ENCODE measurements at regions not wholly inside any gene's neighbourhood (a gene's known extent, or its start where the extent isn't known, plus 50 kb on each side); places are given as distances from the start of the nearest gene placed in this dataset.

DNA sequence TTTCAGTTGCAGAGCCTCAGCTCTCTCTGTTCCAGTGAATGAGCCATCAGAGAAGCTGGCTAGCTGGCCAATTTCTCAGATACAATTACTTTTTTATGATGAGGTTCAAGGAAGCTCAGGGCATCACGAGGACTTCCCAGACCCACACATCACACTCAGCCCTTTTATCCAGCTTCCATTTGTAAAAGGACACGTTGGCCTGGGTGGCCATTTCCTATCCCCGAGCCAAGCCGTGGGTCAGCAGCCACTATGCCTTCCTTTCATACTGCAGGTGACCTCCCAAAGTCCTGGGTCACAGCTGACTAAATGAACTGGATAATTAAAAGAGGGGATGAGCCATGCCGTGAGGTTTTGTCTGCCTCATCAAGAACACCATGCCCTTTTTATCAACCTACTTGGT lies 236.9 kb upstream of the PPARGC1A start:
- Histone ChIP-seq H3K36me3 (ENCODE audit: insufficient read depth, low read length) (no peaks in the 10 kb centered on the region), H2AFZ (ENCODE audit: low read length) (no peak overlapping the region), H3K9me3 (ENCODE audit: insufficient read depth, low read depth, low read length) (peaks cover 6% of the 10 kb centered on the region; the same call in 1 of the 2 replicates), H3K4me1 (ENCODE audit: insufficient read depth, low read length, poor library complexity, severe bottlenecking) (no peaks in the 10 kb centered on the region), H4K20me1 (ENCODE audit: insufficient read depth, low read length, poor library complexity, severe bottlenecking) (no peaks in the 10 kb centered on the region), H3K9me2 (replicated peaks; ENCODE audit: low read depth, low read length) (no peaks in the 10 kb centered on the region), H3K4me2 (ENCODE audit: low read depth, low read length, poor library complexity, severe bottlenecking) (no peak overlapping the region), H3F3A (ENCODE audit: low read depth) (no peaks in the 10 kb centered on the region), H3K27me3 (ENCODE audit: insufficient read depth, low read length, poor library complexity, severe bottlenecking) (no peaks in the 10 kb centered on the region), H3K79me2 (ENCODE audit: insufficient read depth, low read length) (no peaks in the 10 kb centered on the region), H3K9ac (ENCODE audit: low read depth, low read length, poor library complexity, severe bottlenecking) (no peak overlapping the region), H3K4me3 (ENCODE audit: low read length, poor library complexity, severe bottlenecking) (no peak overlapping the region)
- TF ChIP-seq EZH2phosphoT487 (IDR thresholded peaks at IDR 0.05; ENCODE audit: borderline replicate concordance), result no peak
- TF ChIP-seq, protein P1, sequence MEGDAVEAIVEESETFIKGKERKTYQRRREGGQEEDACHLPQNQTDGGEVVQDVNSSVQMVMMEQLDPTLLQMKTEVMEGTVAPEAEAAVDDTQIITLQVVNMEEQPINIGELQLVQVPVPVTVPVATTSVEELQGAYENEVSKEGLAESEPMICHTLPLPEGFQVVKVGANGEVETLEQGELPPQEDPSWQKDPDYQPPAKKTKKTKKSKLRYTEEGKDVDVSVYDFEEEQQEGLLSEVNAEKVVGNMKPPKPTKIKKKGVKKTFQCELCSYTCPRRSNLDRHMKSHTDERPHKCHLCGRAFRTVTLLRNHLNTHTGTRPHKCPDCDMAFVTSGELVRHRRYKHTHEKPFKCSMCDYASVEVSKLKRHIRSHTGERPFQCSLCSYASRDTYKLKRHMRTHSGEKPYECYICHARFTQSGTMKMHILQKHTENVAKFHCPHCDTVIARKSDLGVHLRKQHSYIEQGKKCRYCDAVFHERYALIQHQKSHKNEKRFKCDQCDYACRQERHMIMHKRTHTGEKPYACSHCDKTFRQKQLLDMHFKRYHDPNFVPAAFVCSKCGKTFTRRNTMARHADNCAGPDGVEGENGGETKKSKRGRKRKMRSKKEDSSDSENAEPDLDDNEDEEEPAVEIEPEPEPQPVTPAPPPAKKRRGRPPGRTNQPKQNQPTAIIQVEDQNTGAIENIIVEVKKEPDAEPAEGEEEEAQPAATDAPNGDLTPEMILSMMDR (conservative IDR thresholded peaks at IDR 0.05; ENCODE audit: low read length), result no peak

DNA sequence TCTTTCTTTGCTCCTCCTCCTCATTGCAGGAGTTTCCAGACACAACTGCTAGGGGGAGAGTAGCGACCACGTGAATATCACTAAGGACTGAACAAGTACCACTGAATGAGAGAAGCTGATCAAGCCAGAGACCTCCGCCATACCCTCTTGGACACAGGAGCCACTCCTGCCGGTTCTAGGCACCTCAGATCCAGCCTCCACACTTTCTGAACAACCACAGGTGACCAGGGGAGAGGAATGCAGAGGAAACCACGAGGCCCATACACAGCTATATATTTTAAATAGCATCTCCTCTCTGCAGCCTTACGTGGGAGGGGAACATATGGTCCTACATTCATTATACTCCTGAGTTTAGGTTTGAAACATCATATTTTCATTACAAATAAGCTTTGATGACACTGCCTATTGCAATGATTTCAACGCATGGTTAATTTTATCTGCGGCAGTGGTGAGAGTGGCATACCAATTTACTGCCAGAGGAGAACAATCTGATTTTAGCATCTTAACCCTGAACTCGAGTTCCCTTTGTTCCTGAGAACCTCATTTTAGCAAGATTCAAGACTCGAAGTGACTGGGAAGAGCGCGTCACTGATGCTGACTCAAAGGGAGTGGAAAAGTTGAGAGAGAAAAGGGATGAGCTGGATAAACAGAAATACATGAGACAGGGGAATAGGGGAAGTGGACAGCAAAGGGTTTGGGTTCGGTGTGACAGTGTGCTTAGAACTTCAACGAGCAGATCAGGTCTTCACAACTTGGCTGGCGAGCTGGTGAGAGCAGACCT lies 231.7 kb upstream of the PPARGC1A start:
- Histone ChIP-seq H3F3A (ENCODE audit: low read depth) (no peaks in the 10 kb centered on the region), H3K9me2 (replicated peaks; ENCODE audit: low read depth, low read length) (no peaks in the 10 kb centered on the region), H3K27me3 (ENCODE audit: insufficient read depth, low read length, poor library complexity, severe bottlenecking) (no peaks in the 10 kb centered on the region), H3K79me2 (ENCODE audit: insufficient read depth, low read length) (no peaks in the 10 kb centered on the region), H3K9ac (ENCODE audit: low read depth, low read length, poor library complexity, severe bottlenecking) (no peak overlapping the region), H3K4me1 (ENCODE audit: insufficient read depth, low read length, poor library complexity, severe bottlenecking) (no peaks in the 10 kb centered on the region), H3K4me2 (ENCODE audit: low read depth, low read length, poor library complexity, severe bottlenecking) (no peak overlapping the region), H3K9me3 (ENCODE audit: insufficient read depth, low read depth, low read length) (no peaks in the 10 kb centered on the region), H4K20me1 (ENCODE audit: insufficient read depth, low read length, poor library complexity, severe bottlenecking) (no peaks in the 10 kb centered on the region), H3K4me3 (ENCODE audit: low read length, poor library complexity, severe bottlenecking) (no peak overlapping the region), H3K36me3 (ENCODE audit: insufficient read depth, low read length) (no peaks in the 10 kb centered on the region), H2AFZ (ENCODE audit: low read length) (no peak overlapping the region)
- TF ChIP-seq, protein P1 (conservative IDR thresholded peaks at IDR 0.05; ENCODE audit: low read length), result no peak
- no peak for TF ChIP-seq EZH2phosphoT487 (IDR thresholded peaks at IDR 0.05; ENCODE audit: borderline replicate concordance)

DNA sequence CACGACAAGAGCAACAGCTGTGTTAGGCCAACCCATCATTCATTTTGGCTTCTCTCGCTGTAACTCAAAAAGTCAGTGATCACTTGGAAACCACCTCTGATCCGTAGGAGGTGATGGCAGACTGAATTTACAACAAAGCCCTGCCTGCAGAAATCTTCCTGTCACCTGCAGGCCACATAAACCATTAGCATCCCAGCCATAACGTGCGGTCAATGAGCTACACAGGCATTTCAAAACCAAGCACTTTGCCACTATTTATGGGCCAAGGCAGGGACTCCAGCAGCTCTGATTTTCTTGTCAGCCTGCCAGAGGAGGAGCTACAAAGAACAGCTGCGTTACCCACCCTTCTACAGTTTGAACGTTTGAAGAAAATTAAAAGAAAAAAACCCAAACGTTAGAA lies 228.1 kb upstream of the PPARGC1A start:
- no peaks in the 10 kb centered on the region for H3K9me2 ChIP-seq (replicated peaks; ENCODE audit: low read depth, low read length)
- no peak overlapping the region for H3K9ac ChIP-seq (ENCODE audit: low read depth, low read length, poor library complexity, severe bottlenecking)
- 0 out of 2 replicates have a peak, but pooled peaks cover 3% of the 10 kb centered on the region for H3K9me3 ChIP-seq (ENCODE audit: insufficient read depth, low read depth, low read length)
- no peak overlapping the region for H2AFZ ChIP-seq (ENCODE audit: low read length)
- H4K20me1 ChIP-seq (ENCODE audit: insufficient read depth, low read length, poor library complexity, severe bottlenecking), result no peaks in the 10 kb centered on the region
- H3F3A ChIP-seq (ENCODE audit: low read depth), result no peaks in the 10 kb centered on the region
- no peaks in the 10 kb centered on the region for H3K4me1 ChIP-seq (ENCODE audit: insufficient read depth, low read length, poor library complexity, severe bottlenecking)
- H3K4me2 ChIP-seq (ENCODE audit: low read depth, low read length, poor library complexity, severe bottlenecking), result no peak overlapping the region
- H3K27me3 ChIP-seq (ENCODE audit: insufficient read depth, low read length, poor library complexity, severe bottlenecking), result no peaks in the 10 kb centered on the region
- TF ChIP-seq EZH2phosphoT487 (IDR thresholded peaks at IDR 0.05; ENCODE audit: borderline replicate concordance), result no peak
- TF ChIP-seq, protein P1 (conservative IDR thresholded peaks at IDR 0.05; ENCODE audit: low read length), result no peak
- H3K4me3 ChIP-seq (ENCODE audit: low read length, poor library complexity, severe bottlenecking), result no peak overlapping the region
- H3K79me2 ChIP-seq (ENCODE audit: insufficient read depth, low read length), result no peaks in the 10 kb centered on the region
- no peaks in the 10 kb centered on the region for H3K36me3 ChIP-seq (ENCODE audit: insufficient read depth, low read length)
